Vagina (tissue), 2 donors: ENCODE measurements at regions not wholly inside any gene's neighbourhood (a gene's known extent, or its start where the extent isn't known, plus 50 kb on each side); places are given as distances from the start of the nearest gene placed in this dataset.

Source experiments
- DNase-seq, 2 donors: peaks; one replicate each; pipeline ENCODE4 v3.0.0-alpha.2; 2017; ENCODE audit errors: extremely low spot score in 2 of 2
- H3K27ac ChIP-seq: fragments of 200-600 bp; sonication (generic); one replicate; pipeline ENCODE4 v1.5.1; 2019
- H3K27me3 ChIP-seq: fragments of 200-600 bp; sonication (generic); one replicate; pipeline ENCODE4 v1.5.1; 2019
- H3K36me3 ChIP-seq, 2 donors: fragments of 200-600 bp; sonication (generic); one replicate each; pipeline ENCODE4 v1.5.1; 2017 to 2019
- H3K4me1 ChIP-seq: fragments of 200-600 bp; sonication (generic); one replicate; pipeline ENCODE4 v1.5.1; 2019
- H3K4me3 ChIP-seq, 2 donors: fragments of 200-600 bp; sonication (generic); 1 replicate in 1 of 2; 2 replicates in 1 of 2; pipeline ENCODE4 v1.5.1; 2016 to 2019
- H3K9me3 ChIP-seq: fragments of 200-600 bp; sonication (generic); one replicate; pipeline ENCODE4 v1.5.1; 2019
- POLR2A ChIP-seq, 2 donors: fragments of 450-650 bp; IDR thresholded peaks; one replicate each; pipeline ENCODE4 v1.6.1; 2017; ENCODE audit warnings: antibody characterized with exemption in 2 of 2, mild to moderate bottlenecking in 2 of 2, moderate library complexity in 2 of 2
- POLR2AphosphoS5 ChIP-seq, 2 donors: sonication (generic); formaldehyde crosslinking; IDR thresholded peaks; one replicate each; pipeline ENCODE4 v1.9.0; 2017; ENCODE audit warnings: antibody characterized with exemption in 2 of 2, mild to moderate bottlenecking in 2 of 2, low read depth in 1 of 2; ENCODE audit not compliant: insufficient read depth in 1 of 2
- intact Hi-C: fragments of 100-400 bp; cut with DNase I; formaldehyde crosslinking; loops from one replicate; pipeline ENCODE4 v1.15.1; 2023
- TF ChIP-seq, protein P1 (sequence below), 3 experiments: fragments of 450-650 bp in 2 of 3; fragments of 200-600 bp in 1 of 3; sonication (generic) in 1 of 3; IDR thresholded peaks; one replicate each; pipeline ENCODE4 v1.5.1; 2017 to 2019; ENCODE audit warnings: antibody characterized with exemption in 3 of 3, mild to moderate bottlenecking in 2 of 3, moderate library complexity in 2 of 3

DNA sequence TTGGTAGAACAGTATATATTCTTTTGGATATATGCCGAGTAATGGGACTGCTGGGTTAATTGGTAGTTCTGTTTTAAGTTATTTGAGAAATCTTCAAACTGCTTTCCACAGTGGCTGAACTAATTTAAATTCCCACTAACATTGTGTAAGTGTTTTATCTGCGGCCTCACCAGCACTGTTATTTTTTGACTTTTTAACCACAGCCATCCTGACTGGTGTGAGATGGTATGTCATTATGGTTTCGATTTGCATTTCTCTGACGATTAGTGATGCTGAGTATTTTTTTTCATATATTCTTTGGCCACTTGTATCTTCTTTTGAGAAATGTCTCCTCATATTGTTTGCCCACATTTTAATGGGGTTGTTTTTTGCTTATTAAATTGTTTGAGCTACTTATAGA lies 357.4 kb downstream of the C12orf50 start:
- H3K4me1 ChIP-seq = no peaks in the 10 kb centered on the region
- TF ChIP-seq POLR2A (IDR thresholded peaks at IDR 0.05) = no peak
- no peak overlapping the region for H3K27ac ChIP-seq
- H3K4me3 ChIP-seq = no peak overlapping the region
- no peaks in the 10 kb centered on the region for H3K36me3 ChIP-seq
- intact Hi-C loops = no loop called here
- H3K9me3 ChIP-seq = no peaks in the 10 kb centered on the region
- H3K27me3 ChIP-seq = no peaks in the 10 kb centered on the region
- DNase-seq = no peak

DNA sequence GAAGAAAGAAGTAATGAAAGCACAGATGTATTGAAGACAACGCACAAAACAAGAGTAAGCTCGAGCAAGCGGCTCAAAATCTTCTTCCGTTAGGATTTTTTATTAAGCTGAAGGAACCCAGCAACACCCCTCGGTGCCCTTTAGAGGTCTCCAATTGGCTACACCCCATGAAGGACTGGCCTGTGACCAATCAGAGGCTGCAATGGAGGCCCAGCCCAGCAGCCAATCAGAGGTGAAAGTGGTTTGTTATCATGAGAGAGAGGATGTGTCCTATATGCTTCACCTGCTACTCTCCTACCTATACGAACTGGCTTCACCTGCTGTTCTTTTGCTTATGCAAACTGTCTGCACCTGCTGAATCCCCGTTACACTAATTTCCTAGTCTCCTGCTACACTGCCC lies 358.8 kb downstream of the C12orf50 start:
- no peaks in the 10 kb centered on the region for H3K36me3 ChIP-seq
- DNase-seq = no peak
- no peaks in the 10 kb centered on the region for H3K27me3 ChIP-seq
- intact Hi-C loops = no loop called here
- TF ChIP-seq POLR2AphosphoS5 (IDR thresholded peaks at IDR 0.05; ENCODE audit: insufficient read depth in 1 of 2, low read depth in 1 of 2) = no peak
- TF ChIP-seq, protein P1, sequence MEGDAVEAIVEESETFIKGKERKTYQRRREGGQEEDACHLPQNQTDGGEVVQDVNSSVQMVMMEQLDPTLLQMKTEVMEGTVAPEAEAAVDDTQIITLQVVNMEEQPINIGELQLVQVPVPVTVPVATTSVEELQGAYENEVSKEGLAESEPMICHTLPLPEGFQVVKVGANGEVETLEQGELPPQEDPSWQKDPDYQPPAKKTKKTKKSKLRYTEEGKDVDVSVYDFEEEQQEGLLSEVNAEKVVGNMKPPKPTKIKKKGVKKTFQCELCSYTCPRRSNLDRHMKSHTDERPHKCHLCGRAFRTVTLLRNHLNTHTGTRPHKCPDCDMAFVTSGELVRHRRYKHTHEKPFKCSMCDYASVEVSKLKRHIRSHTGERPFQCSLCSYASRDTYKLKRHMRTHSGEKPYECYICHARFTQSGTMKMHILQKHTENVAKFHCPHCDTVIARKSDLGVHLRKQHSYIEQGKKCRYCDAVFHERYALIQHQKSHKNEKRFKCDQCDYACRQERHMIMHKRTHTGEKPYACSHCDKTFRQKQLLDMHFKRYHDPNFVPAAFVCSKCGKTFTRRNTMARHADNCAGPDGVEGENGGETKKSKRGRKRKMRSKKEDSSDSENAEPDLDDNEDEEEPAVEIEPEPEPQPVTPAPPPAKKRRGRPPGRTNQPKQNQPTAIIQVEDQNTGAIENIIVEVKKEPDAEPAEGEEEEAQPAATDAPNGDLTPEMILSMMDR (IDR thresholded peaks at IDR 0.05) = no peak
- no peak for TF ChIP-seq POLR2A (IDR thresholded peaks at IDR 0.05)
- H3K4me3 ChIP-seq = no peak overlapping the region
- no peaks in the 10 kb centered on the region for H3K4me1 ChIP-seq
- H3K27ac ChIP-seq = no peak overlapping the region
- no peaks in the 10 kb centered on the region for H3K9me3 ChIP-seq

DNA sequence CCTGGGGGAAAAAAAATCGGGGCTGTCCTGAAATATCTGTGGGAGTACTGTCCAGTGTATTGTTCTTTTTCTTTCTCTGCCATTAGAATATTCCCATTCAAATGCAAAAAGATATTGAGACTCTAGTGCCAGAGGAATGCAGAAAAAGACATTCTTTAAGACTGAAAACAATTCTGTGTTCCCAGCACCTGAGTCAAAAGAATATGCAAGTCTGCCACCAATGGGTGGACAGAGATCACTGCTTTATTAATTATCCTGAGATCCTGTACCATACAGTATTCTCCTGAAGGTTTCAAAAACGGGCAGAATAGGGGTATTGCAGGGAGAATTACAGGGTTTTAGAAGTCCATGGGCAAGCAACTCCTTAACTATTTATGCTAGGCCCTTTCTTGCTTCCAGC lies 361.8 kb downstream of the C12orf50 start:
- Histone ChIP-seq H3K27me3 (no peaks in the 10 kb centered on the region), H3K4me1 (no peaks in the 10 kb centered on the region), H3K36me3 (no peaks in the 10 kb centered on the region), H3K9me3 (no peaks in the 10 kb centered on the region), H3K4me3 (no peak overlapping the region), H3K27ac (no peak overlapping the region)
- no peak for TF ChIP-seq POLR2AphosphoS5 (IDR thresholded peaks at IDR 0.05; ENCODE audit: insufficient read depth in 1 of 2, low read depth in 1 of 2)
- no peak for TF ChIP-seq POLR2A (IDR thresholded peaks at IDR 0.05)
- TF ChIP-seq, protein P1 (IDR thresholded peaks at IDR 0.05) = no peak
- DNase-seq = no peak
- intact Hi-C loops = no loop called here

DNA sequence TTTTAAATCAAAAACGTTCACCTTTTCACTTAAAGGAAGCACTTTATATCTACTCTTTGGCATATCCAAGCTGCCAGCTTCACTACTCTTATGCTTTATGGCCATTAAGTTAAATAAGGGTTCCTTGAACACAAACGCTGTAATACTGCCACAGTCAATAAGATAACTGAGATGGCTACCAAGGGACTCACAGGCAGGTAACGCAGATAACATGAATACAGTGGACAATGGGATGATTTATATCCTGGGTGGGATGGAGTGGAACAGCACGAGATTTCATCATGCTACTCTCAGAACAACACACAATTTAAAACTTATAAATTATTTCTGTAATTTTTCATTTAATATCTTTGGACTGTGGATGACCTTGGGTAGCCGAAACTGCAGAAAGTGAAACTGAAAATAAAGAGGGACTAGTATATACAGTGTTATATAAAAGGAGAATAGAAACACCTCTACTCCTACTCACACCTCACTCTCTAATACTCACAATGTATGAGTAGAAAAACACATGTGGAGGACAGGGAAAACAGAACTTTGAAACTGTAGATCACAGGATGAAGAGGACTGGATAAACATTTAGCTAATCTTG lies 367.3 kb downstream of the C12orf50 start:
- no peak for TF ChIP-seq POLR2AphosphoS5 (IDR thresholded peaks at IDR 0.05; ENCODE audit: insufficient read depth in 1 of 2, low read depth in 1 of 2)
- TF ChIP-seq POLR2A (IDR thresholded peaks at IDR 0.05) = no peak
- TF ChIP-seq, protein P1 (IDR thresholded peaks at IDR 0.05) = no peak
- Histone ChIP-seq H3K9me3 (no peaks in the 10 kb centered on the region), H3K4me3 (peak overlapping the region; percentile 1 to 7), H3K27me3 (no peaks in the 10 kb centered on the region), H3K27ac (no peak overlapping the region), H3K36me3 (no peaks in the 10 kb centered on the region), H3K4me1 (no peaks in the 10 kb centered on the region)
- intact Hi-C loops = no loop called here
- DNase-seq = no peak

DNA sequence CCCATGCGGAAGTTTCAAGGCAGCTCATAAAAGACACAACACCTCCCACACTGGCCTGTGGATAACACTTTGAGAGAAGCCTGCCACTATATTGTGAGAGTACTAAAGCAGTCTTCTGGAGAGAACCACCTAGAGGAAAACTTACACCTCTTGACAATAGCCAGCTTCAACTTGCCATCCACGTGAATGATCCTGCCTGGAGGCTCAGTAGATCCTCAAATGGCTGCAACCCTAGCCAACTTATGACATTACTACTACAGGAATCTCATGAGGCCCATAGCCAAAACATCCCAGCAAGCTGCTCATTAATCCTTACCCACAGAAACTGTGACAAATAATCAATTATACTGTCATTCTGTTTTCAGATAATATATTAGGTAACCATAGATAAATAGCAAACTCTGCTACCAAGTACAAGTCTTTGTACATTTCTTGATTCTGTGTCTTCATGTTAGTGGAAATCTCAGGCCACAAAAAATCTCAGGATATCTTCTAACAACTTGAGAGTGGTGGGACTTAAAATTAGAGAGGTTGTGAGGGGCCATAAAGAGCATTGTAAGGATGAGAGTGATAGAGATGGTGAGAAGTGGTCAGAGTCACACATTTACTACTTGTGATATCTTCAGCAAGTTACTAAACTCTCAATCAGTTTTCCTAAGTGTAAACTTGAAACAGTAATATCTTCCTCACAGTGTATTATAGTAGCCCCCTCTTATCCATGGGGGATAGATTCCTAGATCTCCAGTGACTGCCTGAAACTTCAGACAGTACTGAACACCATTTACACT lies 368.0 kb downstream of the C12orf50 start:
- intact Hi-C loops = no loop called here
- H3K9me3 ChIP-seq = no peaks in the 10 kb centered on the region
- H3K27me3 ChIP-seq = no peaks in the 10 kb centered on the region
- H3K4me3 ChIP-seq = no peak overlapping the region
- no peak for DNase-seq
- no peaks in the 10 kb centered on the region for H3K4me1 ChIP-seq
- H3K27ac ChIP-seq = no peak overlapping the region
- H3K36me3 ChIP-seq = no peaks in the 10 kb centered on the region
- no peak for TF ChIP-seq POLR2AphosphoS5 (IDR thresholded peaks at IDR 0.05; ENCODE audit: insufficient read depth in 1 of 2, low read depth in 1 of 2)
- TF ChIP-seq POLR2A (IDR thresholded peaks at IDR 0.05) = no peak
- TF ChIP-seq, protein P1 (IDR thresholded peaks at IDR 0.05) = no peak
